Posterior cingulate gyrus (tissue), 11 donors: ENCODE measurements at regions not wholly inside any gene's neighbourhood (a gene's known extent, or its start where the extent isn't known, plus 50 kb on each side); places are given as distances from the start of the nearest gene placed in this dataset.
"Not testable (repeated sequence)": the region's sequence is repeated elsewhere in the genome, so short reads cannot be mapped to it uniquely, and the experiment has no call there.

Experiments used
- DNase-seq, 10 donors: peaks; one replicate each; pipeline versions ENCODE4 v3.0.0 to v3.0.0-alpha.2; 2020 to 2021; ENCODE audit warnings: mixed read lengths in 3 of 10
- intact Hi-C: fragments of 100-400 bp; cut with DNase I; formaldehyde crosslinking; loops from one replicate; pipeline ENCODE4 v1.15.1; 2023

GRCh38 chr13:50290186-50290585 lies 274.9 kb downstream of the KCNRG start:
- intact Hi-C loops: no loop called here
- no peak for DNase-seq

- DNase-seq: no peak
- intact Hi-C loops: no loop called here
Measured at GRCh38 chr13:50291611-50292010, 276.4 kb downstream of the KCNRG start.

- intact Hi-C loops: no loop called here
Measured at GRCh38 chr13:50292081-50292480, 276.8 kb downstream of the KCNRG start.

GRCh38 chr13:50294425-50294824 lies 279.2 kb downstream of the KCNRG start:
- intact Hi-C loops, DNase-seq: not testable (repeated sequence)

More at GRCh38 chr13:50292081-50292480, 276.8 kb downstream of the KCNRG start:
- no peak for DNase-seq

GRCh38 chr13:50299546-50300249 lies 284.5 kb downstream of the KCNRG start:
- intact Hi-C loops: no loop called here

GRCh38 chr13:50303963-50304721 lies 288.9 kb downstream of the KCNRG start:
- no peak for DNase-seq
- intact Hi-C loops: no loop called here

More at GRCh38 chr13:50299546-50300249, 284.5 kb downstream of the KCNRG start:
- DNase-seq: no peak

GRCh38 chr13:50306156-50306555 lies 290.9 kb downstream of the KCNRG start:
- intact Hi-C loops: no loop called here
- DNase-seq: peak in 1 of 10 donors; percentile 12

GRCh38 chr13:50309318-50309717 lies 294.1 kb downstream of the KCNRG start:
- intact Hi-C loops: no loop called here
- no peak for DNase-seq

- peak in 1 of 10 donors; percentile 14 for DNase-seq
- intact Hi-C loops: no loop called here
Measured at GRCh38 chr13:50309882-50310594, 294.8 kb downstream of the KCNRG start.

- intact Hi-C loops: no loop called here
- no peak for DNase-seq
Measured at GRCh38 chr13:50310734-50311133, 295.5 kb downstream of the KCNRG start.

GRCh38 chr13:50318887-50319286 lies 303.6 kb downstream of the KCNRG start:
- intact Hi-C loops: no loop called here
- DNase-seq: peak in 1 of 10 donors; percentile 28

- intact Hi-C loops: no loop called here
- no peak for DNase-seq
Measured at GRCh38 chr13:50319635-50320255, 304.5 kb downstream of the KCNRG start.

GRCh38 chr13:50320271-50320862 lies 305.1 kb downstream of the KCNRG start:
- intact Hi-C loops: no loop called here
- no peak for DNase-seq

GRCh38 chr13:50322006-50322405 lies 306.8 kb downstream of the KCNRG start:
- no peak for DNase-seq
- intact Hi-C loops: no loop called here

GRCh38 chr13:50323440-50324065 lies 308.3 kb downstream of the KCNRG start:
- DNase-seq: no peak
- intact Hi-C loops: no loop called here

- DNase-seq: no peak
- intact Hi-C loops: no loop called here
Measured at GRCh38 chr13:50326271-50326670, 311.0 kb downstream of the KCNRG start.

GRCh38 chr13:50326811-50327210 lies 311.6 kb downstream of the KCNRG start:
- DNase-seq: peak in 1 of 10 donors; percentile 12

GRCh38 chr13:50334115-50334778 lies 319.0 kb downstream of the KCNRG start:
- DNase-seq: peak in 1 of 10 donors; percentile 80

More at GRCh38 chr13:50326811-50327210, 311.6 kb downstream of the KCNRG start:
- intact Hi-C loops: no loop called here

GRCh38 chr13:50334944-50335343 lies 319.7 kb downstream of the KCNRG start:
- intact Hi-C loops: no loop called here
- DNase-seq: no peak

More at GRCh38 chr13:50334115-50334778, 319.0 kb downstream of the KCNRG start:
- intact Hi-C loops: no loop called here
